ENCODE measurements at regions not wholly inside any gene's neighbourhood (a gene's known extent, or its start where the extent isn't known, plus 50 kb on each side); places are given as distances from the start of the nearest gene placed in this dataset.
"Not testable (repeated sequence)": the region's sequence is repeated elsewhere in the genome, so short reads cannot be mapped to it uniquely, and the experiment has no call there.

DNA sequence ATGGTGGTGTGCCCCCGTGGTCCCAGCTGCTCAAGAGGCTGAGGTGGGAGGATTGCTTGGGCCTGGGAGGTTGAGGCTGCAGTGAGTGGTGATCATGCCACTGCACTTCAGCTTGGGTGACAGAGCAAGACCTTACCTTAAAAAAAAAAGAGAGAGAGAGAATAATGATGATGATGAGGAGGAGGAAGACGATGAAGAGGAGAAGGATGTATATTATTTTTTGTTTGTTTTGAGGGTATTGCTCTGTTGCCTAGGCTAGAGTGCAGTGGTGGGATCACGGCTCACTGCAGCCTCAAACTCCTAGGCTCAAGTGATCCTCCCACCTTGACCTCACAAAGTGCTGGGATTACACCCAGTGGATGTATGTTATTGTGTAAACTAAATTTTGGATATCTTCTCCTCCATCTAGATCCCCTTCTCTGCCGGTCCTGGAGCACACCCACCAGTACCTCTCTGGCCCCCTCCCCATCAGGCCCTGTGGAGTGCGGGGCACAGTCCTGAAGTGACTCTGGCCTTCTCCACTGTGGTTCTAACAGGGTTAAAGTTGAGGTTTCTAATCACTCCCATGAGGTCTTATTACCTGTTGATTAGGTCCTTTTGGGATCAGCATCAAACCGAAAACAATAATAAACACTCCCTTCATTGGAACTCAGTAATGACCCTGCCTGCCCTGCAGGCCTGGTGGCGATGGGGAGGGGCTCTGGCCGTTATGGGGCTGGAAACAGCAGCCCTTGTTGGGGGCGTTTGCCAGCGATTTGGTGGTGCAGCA is 60.5 kb upstream of the ZFHX3 start:
- CTCF ChIA-PET, result no interaction called here
- no peak for DNase-seq (ENCODE audit: low read depth, low spot score)
- TF ChIP-seq, protein P1, sequence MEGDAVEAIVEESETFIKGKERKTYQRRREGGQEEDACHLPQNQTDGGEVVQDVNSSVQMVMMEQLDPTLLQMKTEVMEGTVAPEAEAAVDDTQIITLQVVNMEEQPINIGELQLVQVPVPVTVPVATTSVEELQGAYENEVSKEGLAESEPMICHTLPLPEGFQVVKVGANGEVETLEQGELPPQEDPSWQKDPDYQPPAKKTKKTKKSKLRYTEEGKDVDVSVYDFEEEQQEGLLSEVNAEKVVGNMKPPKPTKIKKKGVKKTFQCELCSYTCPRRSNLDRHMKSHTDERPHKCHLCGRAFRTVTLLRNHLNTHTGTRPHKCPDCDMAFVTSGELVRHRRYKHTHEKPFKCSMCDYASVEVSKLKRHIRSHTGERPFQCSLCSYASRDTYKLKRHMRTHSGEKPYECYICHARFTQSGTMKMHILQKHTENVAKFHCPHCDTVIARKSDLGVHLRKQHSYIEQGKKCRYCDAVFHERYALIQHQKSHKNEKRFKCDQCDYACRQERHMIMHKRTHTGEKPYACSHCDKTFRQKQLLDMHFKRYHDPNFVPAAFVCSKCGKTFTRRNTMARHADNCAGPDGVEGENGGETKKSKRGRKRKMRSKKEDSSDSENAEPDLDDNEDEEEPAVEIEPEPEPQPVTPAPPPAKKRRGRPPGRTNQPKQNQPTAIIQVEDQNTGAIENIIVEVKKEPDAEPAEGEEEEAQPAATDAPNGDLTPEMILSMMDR (IDR thresholded peaks at IDR 0.05; ENCODE audit: insufficient read depth, low read length, missing control alignments), result no peak
- H3K4me3 ChIP-seq (ENCODE audit: low read depth, low read length), result no peak overlapping the region
- POLR2A ChIA-PET, result interaction anchor here (0.6 kb wide), 1 partner anchor 624 kb away, joined by 3 read pairs; no protein-coding TSS in a partner anchor

DNA sequence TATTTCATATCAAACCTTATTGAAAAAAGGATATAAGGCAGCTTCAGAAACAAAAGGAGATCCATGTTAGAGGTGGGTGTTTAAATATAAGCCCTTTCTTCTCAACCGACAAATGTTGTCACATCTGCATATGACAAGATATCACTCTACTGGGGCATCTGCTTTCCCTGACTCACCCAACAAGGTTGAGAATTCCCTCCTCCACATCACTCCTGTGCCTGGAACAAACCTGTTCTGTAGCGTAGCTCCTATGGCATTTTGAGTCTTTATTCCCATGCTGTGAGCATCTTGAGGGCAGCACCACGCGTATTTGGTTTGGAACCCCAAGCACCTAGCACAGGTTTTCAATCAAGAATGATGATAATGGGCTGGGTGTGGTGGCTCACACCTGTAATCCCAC is 59.4 kb upstream of the ZFHX3 start:
- ChIA-PET CTCF (interaction anchor here (1.2 kb wide), 1 partner anchor 69 kb away, joined by 3 read pairs; no protein-coding TSS in a partner anchor), POLR2A (no interaction called here)
- no peak overlapping the region for H3K4me3 ChIP-seq (ENCODE audit: low read depth, low read length)
- no peak for DNase-seq (ENCODE audit: low read depth, low spot score)
- TF ChIP-seq, protein P1 (IDR thresholded peaks at IDR 0.05; ENCODE audit: insufficient read depth, low read length, missing control alignments), result no peak

DNA sequence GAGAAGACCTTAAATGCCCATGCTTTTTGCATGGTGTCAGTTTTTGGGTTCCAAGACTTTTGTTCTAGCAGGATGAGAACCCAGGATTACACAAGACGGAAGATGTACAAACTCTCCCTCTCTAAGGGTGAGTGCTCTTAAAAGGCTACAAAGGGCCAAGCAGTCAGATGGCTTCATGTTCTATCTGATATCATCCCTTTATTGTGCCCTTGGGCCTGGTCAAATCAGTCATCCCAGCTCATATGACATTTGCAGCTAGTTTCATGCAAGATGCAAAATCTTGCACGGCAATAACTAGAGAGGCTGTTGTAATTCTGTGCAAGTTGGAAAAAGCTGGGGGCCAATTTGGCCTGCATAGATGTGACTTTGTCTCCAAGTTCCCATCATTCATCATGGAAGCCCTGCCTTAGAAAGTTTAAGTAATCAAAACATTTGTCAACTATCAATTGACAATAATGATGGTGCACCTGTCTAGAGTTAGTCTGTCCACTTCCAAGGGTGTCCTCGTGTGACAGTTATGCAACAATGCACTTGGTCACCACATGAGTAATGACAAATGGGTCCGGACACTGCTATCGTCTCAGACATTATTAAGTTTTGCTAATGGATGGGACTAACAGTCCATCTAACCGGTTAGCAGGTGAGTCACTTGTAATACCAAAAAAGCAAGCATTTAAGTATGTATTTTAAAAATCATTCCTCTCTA is 58.6 kb upstream of the ZFHX3 start:
- no peak for DNase-seq (ENCODE audit: low read depth, low spot score)
- no peak overlapping the region for H3K4me3 ChIP-seq (ENCODE audit: low read depth, low read length)
- TF ChIP-seq, protein P1 (IDR thresholded peaks at IDR 0.05; ENCODE audit: insufficient read depth, low read length, missing control alignments), result no peak
- POLR2A ChIA-PET, result no interaction called here
- CTCF ChIA-PET, result interaction anchor here (1.2 kb wide), 1 partner anchor 70 kb away, joined by 3 read pairs; no protein-coding TSS in a partner anchor

DNA sequence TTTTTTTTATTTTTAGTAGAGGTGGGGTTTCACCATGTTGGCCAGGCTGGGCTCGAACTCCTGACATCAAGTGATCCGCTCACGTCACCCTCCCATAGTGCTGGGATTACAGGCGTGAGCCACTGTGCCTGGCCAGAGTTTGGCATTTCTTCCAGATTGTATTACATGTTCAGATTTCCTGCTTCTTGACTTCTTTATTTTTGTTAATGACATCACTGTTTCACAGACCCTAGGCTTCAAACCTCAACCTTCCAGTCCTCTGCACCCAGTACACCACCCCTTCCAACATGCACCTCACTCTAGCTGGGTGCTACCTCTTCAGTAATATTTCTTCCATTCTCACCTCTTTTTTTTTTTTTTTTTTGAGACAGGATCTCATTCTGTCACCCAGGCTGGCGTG is 53.6 kb upstream of the ZFHX3 start:
- ChIA-PET CTCF (no interaction called here), POLR2A (no interaction called here)
- DNase-seq (ENCODE audit: low read depth, low spot score), result no peak

DNA sequence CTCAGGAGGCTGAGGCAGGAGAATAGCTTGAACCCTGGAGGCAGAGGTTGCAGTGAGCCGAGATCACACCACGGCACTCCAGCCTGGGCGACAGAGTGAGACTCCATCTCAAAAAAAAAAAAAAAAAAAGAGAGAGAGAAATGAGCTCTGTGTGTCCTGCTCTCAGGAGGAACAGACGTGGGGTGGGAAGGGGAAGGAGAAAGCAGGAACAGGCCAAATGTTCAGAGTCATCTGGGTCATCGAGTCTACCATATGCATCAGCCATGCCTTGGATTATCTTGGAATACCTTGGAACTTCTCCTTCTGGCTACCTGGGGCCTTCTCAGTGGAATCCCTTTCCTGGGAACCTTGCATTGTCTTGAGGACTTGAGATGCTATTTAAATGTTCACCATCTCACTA is 51.7 kb upstream of the ZFHX3 start:
- DNase-seq (ENCODE audit: low read depth, low spot score); CTCF ChIA-PET; H3K4me3 ChIP-seq (ENCODE audit: low read depth, low read length); POLR2A ChIA-PET: not testable (repeated sequence)

More for the DNA sequence above, 53.6 kb upstream of the ZFHX3 start:
- no peak overlapping the region for H3K4me3 ChIP-seq (ENCODE audit: low read depth, low read length)
- TF ChIP-seq, protein P1 (IDR thresholded peaks at IDR 0.05; ENCODE audit: insufficient read depth, low read length, missing control alignments), result no peak

Measured in AG04449 (cell line).